ENCODE measurements at regions not wholly inside any gene's neighbourhood (a gene's known extent, or its start where the extent isn't known, plus 50 kb on each side); places are given as distances from the start of the nearest gene placed in this dataset.

DNA sequence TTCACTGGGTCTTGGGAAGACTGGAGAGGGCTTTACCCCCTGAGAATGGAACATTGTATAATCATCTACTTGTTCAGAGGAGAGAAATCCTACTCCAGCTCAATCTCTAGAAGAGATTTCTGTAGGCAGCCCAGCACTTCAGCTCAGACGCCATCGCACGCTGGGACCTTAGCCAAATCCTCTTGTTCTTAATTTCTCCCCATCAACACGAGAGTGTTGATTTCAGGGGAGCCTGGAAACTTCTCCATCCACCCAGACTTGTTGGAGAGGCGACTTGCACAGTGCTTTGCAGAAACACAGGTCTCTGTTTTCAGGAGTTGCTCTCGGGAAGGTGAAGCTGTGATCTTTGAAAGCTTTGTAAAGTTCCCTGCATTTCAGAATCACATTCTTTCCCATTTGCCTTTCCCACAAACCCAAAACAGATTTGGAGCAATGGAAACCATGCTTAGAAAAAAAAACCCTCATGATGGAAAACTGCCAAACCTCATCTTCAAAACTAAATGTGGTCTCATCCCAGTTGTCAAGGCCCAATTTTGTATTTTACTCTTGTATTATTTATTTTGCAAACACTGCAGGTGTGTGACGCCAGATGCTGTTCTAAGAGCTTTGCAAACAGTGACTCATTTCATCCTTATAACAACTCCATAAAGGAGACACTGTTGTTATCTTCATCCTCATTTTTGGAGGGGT, 60.9 kb downstream of the CALML3 start:
- DNase-seq (ENCODE audit: low read depth), result peak; percentile 77
- TF ChIP-seq CTCF (conservative IDR thresholded peaks at IDR 0.05; ENCODE audit: low read length), result no peak

DNA sequence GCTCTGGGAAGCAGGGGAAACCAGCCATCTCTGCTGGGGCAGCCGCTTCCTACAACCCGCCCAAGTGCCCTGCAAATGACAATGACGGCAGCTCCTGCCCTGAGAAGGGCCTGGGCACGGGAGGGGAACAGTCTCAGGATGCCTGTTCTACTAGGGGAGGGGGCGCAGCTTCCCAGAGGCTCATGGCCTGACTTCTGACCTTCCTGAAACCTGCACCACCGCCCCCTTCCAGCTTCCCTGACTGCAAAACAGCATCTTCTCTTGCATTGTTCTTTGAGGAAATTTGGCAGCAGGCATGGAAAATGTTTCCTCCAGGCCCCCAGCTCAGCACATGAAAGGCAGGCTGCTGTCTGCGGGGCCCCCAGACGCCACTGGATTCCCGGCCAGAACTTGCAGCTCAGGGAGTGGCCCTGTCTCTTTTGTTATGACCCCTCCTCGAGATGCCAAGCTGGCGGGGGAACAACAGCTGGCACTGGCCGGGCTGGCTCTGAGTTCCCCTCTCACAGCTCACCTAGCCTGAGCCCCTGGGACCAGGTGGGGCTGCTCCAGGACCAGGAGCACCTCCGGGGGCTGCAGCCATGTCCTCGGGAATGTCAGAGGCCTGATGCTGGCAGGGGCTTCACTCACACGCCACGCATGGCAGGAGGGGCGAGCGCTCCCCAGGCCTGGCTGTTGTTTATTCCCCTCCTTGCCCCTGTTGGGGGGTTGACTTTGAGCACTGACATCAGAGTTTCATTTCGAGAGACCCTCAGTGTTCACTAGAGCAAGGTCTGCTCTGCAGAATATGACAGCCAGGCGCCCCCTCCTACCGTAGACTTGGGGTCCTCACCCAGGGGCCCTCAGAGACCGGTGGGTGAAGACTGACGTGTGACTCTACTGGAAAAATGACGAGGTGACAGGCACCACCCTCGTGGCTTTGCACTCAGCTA, 62.7 kb downstream of the CALML3 start:
- DNase-seq (ENCODE audit: low read depth), result no peak
- no peak for TF ChIP-seq CTCF (conservative IDR thresholded peaks at IDR 0.05; ENCODE audit: low read length)
- H3K4me3 ChIP-seq (ENCODE audit: low read length), result no peak overlapping the region

More for the DNA sequence above, 60.9 kb downstream of the CALML3 start:
- H3K4me3 ChIP-seq (ENCODE audit: low read length), result no peak overlapping the region; the same call in 1 of the 2 replicates

DNA sequence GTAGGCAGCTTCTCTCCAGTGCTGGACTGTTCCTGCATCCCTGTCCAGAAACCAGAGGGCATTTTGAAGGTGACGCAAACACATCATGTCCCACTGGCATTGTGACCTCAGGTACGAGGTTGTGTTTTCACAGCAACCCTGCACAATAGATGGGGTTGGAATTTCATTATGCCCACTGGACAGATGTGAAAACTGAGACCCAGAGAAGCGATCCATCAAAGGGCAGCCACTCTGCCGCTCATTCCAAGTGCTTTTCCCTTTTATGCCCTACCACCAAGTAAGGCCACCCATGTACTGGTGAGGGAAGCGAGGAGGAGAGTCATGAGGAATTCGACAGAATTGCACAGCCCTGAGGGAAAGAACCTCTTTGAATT, 63.3 kb downstream of the CALML3 start:
- DNase-seq (ENCODE audit: low read depth), result no peak
- no peak overlapping the region for H3K4me3 ChIP-seq (ENCODE audit: low read length)
- TF ChIP-seq CTCF (conservative IDR thresholded peaks at IDR 0.05; ENCODE audit: low read length), result no peak

DNA sequence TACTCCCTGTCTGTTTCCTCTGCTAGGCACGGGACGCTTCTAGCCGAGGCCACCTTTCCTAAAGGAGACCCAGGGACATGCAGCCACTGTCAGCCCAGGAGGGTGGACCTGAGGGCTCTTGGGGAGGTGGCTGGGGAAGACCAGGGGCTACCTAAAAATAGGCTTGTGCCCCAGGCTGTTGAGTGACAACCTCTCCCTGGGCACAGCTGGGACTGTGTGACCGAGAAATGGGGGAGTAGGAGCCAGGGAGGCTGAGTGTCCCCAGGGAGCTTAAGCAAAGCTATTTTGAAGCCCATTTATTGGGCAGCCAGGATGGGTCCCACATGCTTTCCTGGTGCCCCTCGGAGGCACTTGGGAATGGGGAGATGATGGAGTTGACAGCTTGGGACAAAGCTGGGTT, 63.8 kb downstream of the CALML3 start:
- DNase-seq (ENCODE audit: low read depth), result no peak
- TF ChIP-seq CTCF (conservative IDR thresholded peaks at IDR 0.05; ENCODE audit: low read length), result no peak
- H3K4me3 ChIP-seq (ENCODE audit: low read length), result no peak overlapping the region
